Central memory CD8-positive, alpha-beta T cell (primary cell): ENCODE measurements at regions not wholly inside any gene's neighbourhood (a gene's known extent, or its start where the extent isn't known, plus 50 kb on each side); places are given as distances from the start of the nearest gene placed in this dataset.

Source experiments
- ATAC-seq: fragments of 150-1000 bp; cut with Tn5 transposase; replicated peaks from 2 replicates; pipeline ENCODE4 v1.10.0; 2022; ENCODE audit warnings: mild to moderate bottlenecking, moderate FRiP score, moderate number of reproducible peaks; ENCODE audit not compliant: poor library complexity, severe bottlenecking; ENCODE audit errors: extremely low read depth
- DNase-seq, 2 donors: peaks; one replicate each; pipeline ENCODE4 v3.0.0; 2021; ENCODE audit warnings: low spot score in 2 of 2
- H3K27ac Mint-ChIP-seq: one replicate; pipeline ENCODE4 v1.8.0; 2022; ENCODE audit warnings: low read depth, mild to moderate bottlenecking, moderate library complexity, mixed read lengths
- H3K27me3 Mint-ChIP-seq: one replicate; pipeline ENCODE4 v1.8.0; 2022; ENCODE audit warnings: mixed read lengths
- H3K36me3 Mint-ChIP-seq: one replicate; pipeline ENCODE4 v1.8.0; 2022; ENCODE audit warnings: mild to moderate bottlenecking, moderate library complexity, mixed read lengths; ENCODE audit not compliant: insufficient read depth
- H3K4me1 Mint-ChIP-seq: one replicate; pipeline ENCODE4 v1.8.0; 2022; ENCODE audit warnings: mixed read lengths
- H3K4me3 Mint-ChIP-seq: one replicate; pipeline ENCODE4 v1.8.0; 2022; ENCODE audit warnings: mild to moderate bottlenecking, moderate library complexity, mixed read lengths
- H3K9me3 Mint-ChIP-seq: one replicate; pipeline ENCODE4 v1.8.0; 2022; ENCODE audit warnings: mixed read lengths

GRCh38 chr11:15867871-15868270, 488.5 kb downstream of the SOX6 start:
- Mint-ChIP-seq H3K27me3 (no peaks in the 10 kb centered on the region), H3K4me3 (no peak overlapping the region), H3K27ac (no peak overlapping the region), H3K36me3 (no peaks in the 10 kb centered on the region), H3K9me3 (peaks cover 17% of the 10 kb centered on the region), H3K4me1 (no peaks in the 10 kb centered on the region)
- no peak for ATAC-seq
- no peak for DNase-seq

GRCh38 chr11:15870911-15871310, 485.4 kb downstream of the SOX6 start:
- Mint-ChIP-seq H3K4me3 (no peak overlapping the region), H3K27me3 (no peaks in the 10 kb centered on the region), H3K9me3 (peaks cover 10% of the 10 kb centered on the region), H3K4me1 (no peaks in the 10 kb centered on the region), H3K27ac (no peak overlapping the region), H3K36me3 (no peaks in the 10 kb centered on the region)
- DNase-seq (no peak), ATAC-seq (no peak)

- H3K4me1 Mint-ChIP-seq: no peaks in the 10 kb centered on the region
- no peaks in the 10 kb centered on the region for H3K27me3 Mint-ChIP-seq
- no peak overlapping the region for H3K27ac Mint-ChIP-seq
- no peak for DNase-seq
- no peaks in the 10 kb centered on the region for H3K36me3 Mint-ChIP-seq
- no peak overlapping the region for H3K4me3 Mint-ChIP-seq
- ATAC-seq: no peak
- H3K9me3 Mint-ChIP-seq: peaks cover 10% of the 10 kb centered on the region
Measured at GRCh38 chr11:15871904-15872626, 484.3 kb downstream of the SOX6 start.

GRCh38 chr11:15873501-15873900, 482.8 kb downstream of the SOX6 start:
- Mint-ChIP-seq H3K4me1 (no peaks in the 10 kb centered on the region), H3K36me3 (no peaks in the 10 kb centered on the region), H3K4me3 (no peak overlapping the region), H3K9me3 (peaks cover 10% of the 10 kb centered on the region), H3K27me3 (no peaks in the 10 kb centered on the region), H3K27ac (no peak overlapping the region)
- ATAC-seq: no peak
- DNase-seq: no peak

- no peaks in the 10 kb centered on the region for H3K36me3 Mint-ChIP-seq
- no peaks in the 10 kb centered on the region for H3K27me3 Mint-ChIP-seq
- no peak for DNase-seq
- no peaks in the 10 kb centered on the region for H3K4me1 Mint-ChIP-seq
- no peak overlapping the region for H3K4me3 Mint-ChIP-seq
- no peak for ATAC-seq
- H3K27ac Mint-ChIP-seq: no peak overlapping the region
- peaks cover 10% of the 10 kb centered on the region for H3K9me3 Mint-ChIP-seq
Measured at GRCh38 chr11:15874704-15875103, 481.6 kb downstream of the SOX6 start.

GRCh38 chr11:15875393-15875792, 481.0 kb downstream of the SOX6 start:
- Mint-ChIP-seq H3K36me3 (no peaks in the 10 kb centered on the region), H3K4me3 (no peak overlapping the region), H3K27me3 (no peaks in the 10 kb centered on the region), H3K27ac (no peak overlapping the region), H3K9me3 (peaks cover 10% of the 10 kb centered on the region), H3K4me1 (no peaks in the 10 kb centered on the region)
- ATAC-seq: no peak
- no peak for DNase-seq

- Mint-ChIP-seq H3K9me3 (peaks cover 10% of the 10 kb centered on the region), H3K27me3 (no peaks in the 10 kb centered on the region), H3K4me1 (no peaks in the 10 kb centered on the region), H3K27ac (no peak overlapping the region), H3K4me3 (no peak overlapping the region), H3K36me3 (no peaks in the 10 kb centered on the region)
- DNase-seq (no peak), ATAC-seq (no peak)
Measured at GRCh38 chr11:15875943-15876342, 480.4 kb downstream of the SOX6 start.

GRCh38 chr11:15878756-15879155, 477.6 kb downstream of the SOX6 start:
- Mint-ChIP-seq H3K4me1 (no peaks in the 10 kb centered on the region), H3K4me3 (no peak overlapping the region), H3K27ac (no peak overlapping the region), H3K36me3 (no peaks in the 10 kb centered on the region), H3K27me3 (no peaks in the 10 kb centered on the region), H3K9me3 (peaks cover 5% of the 10 kb centered on the region)
- no peak for DNase-seq
- ATAC-seq: no peak

- no peak overlapping the region for H3K27ac Mint-ChIP-seq
- DNase-seq (no peak), ATAC-seq (no peak)
- peaks cover 5% of the 10 kb centered on the region for H3K9me3 Mint-ChIP-seq
- no peak overlapping the region for H3K4me3 Mint-ChIP-seq
- no peaks in the 10 kb centered on the region for H3K4me1 Mint-ChIP-seq
- H3K36me3 Mint-ChIP-seq: no peaks in the 10 kb centered on the region
- H3K27me3 Mint-ChIP-seq: no peaks in the 10 kb centered on the region
Measured at GRCh38 chr11:15880291-15880690, 476.1 kb downstream of the SOX6 start.

GRCh38 chr11:15882876-15883454, 473.4 kb downstream of the SOX6 start:
- Mint-ChIP-seq H3K27ac (no peak overlapping the region), H3K9me3 (peaks cover 5% of the 10 kb centered on the region), H3K27me3 (no peaks in the 10 kb centered on the region), H3K4me3 (no peak overlapping the region), H3K4me1 (no peaks in the 10 kb centered on the region), H3K36me3 (peaks cover 2% of the 10 kb centered on the region)
- ATAC-seq: no peak
- no peak for DNase-seq

GRCh38 chr11:15883455-15883920, 472.9 kb downstream of the SOX6 start:
- DNase-seq: no peak
- no peak overlapping the region for H3K27ac Mint-ChIP-seq

GRCh38 chr11:15884141-15884540, 472.2 kb downstream of the SOX6 start:
- no peak overlapping the region for H3K27ac Mint-ChIP-seq
- H3K27me3 Mint-ChIP-seq: no peaks in the 10 kb centered on the region
- H3K4me1 Mint-ChIP-seq: no peaks in the 10 kb centered on the region
- H3K9me3 Mint-ChIP-seq: peaks cover 5% of the 10 kb centered on the region
- no peak overlapping the region for H3K4me3 Mint-ChIP-seq
- peaks cover 2% of the 10 kb centered on the region for H3K36me3 Mint-ChIP-seq
- DNase-seq: no peak
- no peak for ATAC-seq

More at GRCh38 chr11:15883455-15883920, 472.9 kb downstream of the SOX6 start:
- Mint-ChIP-seq H3K4me3 (no peak overlapping the region), H3K4me1 (no peaks in the 10 kb centered on the region), H3K27me3 (no peaks in the 10 kb centered on the region), H3K9me3 (peaks cover 5% of the 10 kb centered on the region), H3K36me3 (peaks cover 2% of the 10 kb centered on the region)
- no peak for ATAC-seq

- Mint-ChIP-seq H3K27ac (no peak overlapping the region), H3K36me3 (peaks cover 2% of the 10 kb centered on the region)
Measured at GRCh38 chr11:15884777-15885540, 471.4 kb downstream of the SOX6 start.

More at GRCh38 chr11:15884777-15885540, 471.4 kb downstream of the SOX6 start:
- H3K9me3 Mint-ChIP-seq: peaks cover 5% of the 10 kb centered on the region
- DNase-seq: no peak
- H3K27me3 Mint-ChIP-seq: no peaks in the 10 kb centered on the region
- H3K4me3 Mint-ChIP-seq: no peak overlapping the region
- ATAC-seq: no peak
- H3K4me1 Mint-ChIP-seq: no peaks in the 10 kb centered on the region
